ENCODE measurements at regions not wholly inside any gene's neighbourhood (a gene's known extent, or its start where the extent isn't known, plus 50 kb on each side); places are given as distances from the start of the nearest gene placed in this dataset.
A peak's percentile ranks its signal among the peaks of the same experiment; 100 is the strongest.

DNA sequence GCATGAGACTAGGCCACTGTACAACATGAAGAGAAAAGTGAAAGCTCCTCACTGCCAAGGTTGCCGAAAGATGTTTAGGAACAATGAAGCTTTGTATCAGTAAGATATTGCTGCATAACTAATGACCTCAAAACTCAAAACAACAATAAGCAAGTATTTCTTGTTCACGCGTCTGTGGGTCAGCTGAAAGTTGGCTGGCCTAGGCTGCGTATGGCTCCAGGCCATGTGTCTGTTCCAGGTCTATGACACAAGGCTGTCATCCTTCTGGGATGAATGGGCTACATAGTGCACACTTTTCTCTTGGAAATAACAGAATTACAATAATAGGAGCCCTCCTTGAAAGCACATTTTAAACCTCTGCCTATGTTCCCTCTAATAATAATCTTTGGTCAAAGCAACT, 515.9 kb downstream of the PLPP3 start:
- FAIRE-seq = no peak

GRCh38 chr1:56062625-56063024, 516.7 kb downstream of the PLPP3 start:
- FAIRE-seq = no peak

GRCh38 chr1:56061824-56062223, 517.5 kb downstream of the PLPP3 start:
- FAIRE-seq = no peak

DNA sequence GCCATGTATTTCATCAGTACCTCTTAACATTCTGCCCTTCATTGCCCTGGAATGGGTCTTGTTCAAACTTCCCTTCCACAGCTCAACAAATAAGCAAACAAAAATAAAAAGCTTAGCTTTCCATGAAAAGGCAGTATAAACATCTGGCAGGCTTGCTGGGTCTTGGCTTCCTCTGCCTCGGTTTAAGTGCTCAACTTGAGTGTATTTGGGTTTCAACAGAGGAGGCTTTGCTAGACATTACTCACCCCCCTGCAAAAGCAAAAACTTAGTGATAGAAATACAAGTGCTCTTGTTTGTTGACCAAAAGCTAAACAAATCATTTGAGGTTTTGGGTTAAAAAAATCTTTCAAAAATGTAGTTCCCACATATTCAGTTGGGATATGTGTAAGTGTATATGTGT, 518.5 kb downstream of the PLPP3 start:
- peak; percentile 73 for FAIRE-seq

- FAIRE-seq = no peak
Observed at GRCh38 chr1:56057466-56058405, 521.6 kb downstream of the PLPP3 start.

- no peak for FAIRE-seq
Observed at GRCh38 chr1:56056438-56057287, 522.7 kb downstream of the PLPP3 start.

- FAIRE-seq = no peak
Observed at GRCh38 chr1:56054959-56055358, 524.4 kb downstream of the PLPP3 start.

GRCh38 chr1:56052041-56052440, 527.3 kb downstream of the PLPP3 start:
- no peak for FAIRE-seq

GRCh38 chr1:56050911-56051310, 528.5 kb downstream of the PLPP3 start:
- no peak for FAIRE-seq

DNA sequence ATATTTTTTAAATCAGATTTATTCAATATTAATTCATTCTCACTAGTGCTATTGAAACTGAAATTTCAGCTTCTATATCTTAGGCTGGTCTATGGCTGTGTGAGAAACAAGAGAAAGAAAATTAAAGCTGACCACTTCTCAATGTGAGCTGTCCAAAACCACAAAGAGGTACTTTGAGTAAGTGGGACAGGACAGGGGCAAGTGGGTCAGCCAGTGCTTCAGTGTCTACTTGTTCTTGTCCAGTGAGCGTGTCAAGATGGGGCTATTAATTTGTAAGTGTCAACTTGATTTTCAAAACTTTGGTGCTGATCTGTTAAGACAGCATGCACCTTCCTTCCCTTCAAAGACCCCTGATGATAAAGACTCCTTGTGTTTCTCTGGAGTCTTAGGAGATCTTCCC, 533.9 kb downstream of the PLPP3 start:
- FAIRE-seq = no peak

DNA sequence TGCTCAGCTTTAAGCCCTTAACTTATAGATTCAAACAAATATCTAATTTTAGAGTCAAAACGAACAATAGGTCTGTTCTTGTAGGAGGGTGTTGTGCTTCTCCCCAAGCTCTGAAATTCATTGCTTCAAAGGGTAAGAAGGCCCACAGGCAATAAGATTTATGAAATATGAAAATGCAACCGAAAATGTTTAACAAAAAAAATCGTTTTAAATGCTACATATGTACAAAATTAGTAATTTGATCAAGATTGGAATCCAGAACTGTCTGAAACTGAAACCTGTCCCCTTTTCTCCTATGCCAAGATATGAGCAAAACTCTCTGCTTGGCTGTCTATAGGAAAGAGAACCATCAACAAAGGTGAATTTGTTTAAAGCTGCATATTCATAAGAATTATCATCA, 534.3 kb downstream of the PLPP3 start:
- FAIRE-seq = no peak

- FAIRE-seq = no peak
Observed at GRCh38 chr1:56036479-56036878, 542.9 kb downstream of the PLPP3 start.

DNA sequence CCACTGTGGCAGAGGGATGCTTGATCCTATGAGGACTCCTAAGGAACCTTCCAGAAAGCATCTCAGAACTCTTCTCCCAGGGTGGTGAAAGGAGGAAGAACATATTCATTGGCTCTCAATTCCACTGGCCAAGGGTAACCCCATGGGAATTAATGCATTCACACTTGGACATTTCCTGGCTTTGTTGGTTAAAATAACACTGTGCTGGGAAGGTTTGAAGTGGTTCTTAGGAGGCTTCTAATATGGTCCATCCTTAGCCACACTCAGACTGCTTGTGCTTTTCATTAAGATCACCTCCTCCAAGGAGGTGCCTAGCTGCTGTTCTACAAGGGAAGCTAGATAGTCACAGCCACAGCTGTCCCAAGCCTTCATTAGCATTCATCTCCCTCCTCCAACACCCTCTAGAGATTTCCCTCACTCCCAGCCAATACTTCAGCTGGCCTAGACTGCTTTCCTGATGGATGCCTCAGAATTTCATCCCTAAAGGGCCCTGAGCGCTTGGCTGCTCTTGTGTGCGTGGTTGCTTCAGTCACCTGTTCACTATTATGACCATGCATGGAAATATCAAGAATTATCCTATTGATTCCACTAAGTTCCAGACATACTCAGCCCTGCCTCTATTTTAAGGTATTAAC, 544.4 kb downstream of the PLPP3 start:
- FAIRE-seq = no peak

DNA sequence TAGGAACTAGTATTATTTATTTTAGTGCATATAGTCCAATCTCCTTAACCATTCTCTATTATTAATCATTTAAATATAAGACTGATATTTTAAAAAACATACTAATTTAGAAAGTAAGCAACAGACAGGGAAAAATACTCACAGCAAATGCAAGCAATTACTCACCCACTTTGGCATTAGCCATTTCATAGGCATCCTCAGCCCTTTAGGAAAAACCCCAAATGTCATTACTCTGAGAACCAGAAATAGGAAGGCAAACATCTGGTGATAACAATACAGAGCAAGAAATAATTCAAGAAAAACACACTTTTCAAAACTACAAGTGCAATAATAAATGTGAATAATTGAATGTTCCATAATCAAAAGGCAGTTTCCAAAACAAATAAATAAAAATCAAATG, 545.1 kb downstream of the PLPP3 start:
- no peak for FAIRE-seq

DNA sequence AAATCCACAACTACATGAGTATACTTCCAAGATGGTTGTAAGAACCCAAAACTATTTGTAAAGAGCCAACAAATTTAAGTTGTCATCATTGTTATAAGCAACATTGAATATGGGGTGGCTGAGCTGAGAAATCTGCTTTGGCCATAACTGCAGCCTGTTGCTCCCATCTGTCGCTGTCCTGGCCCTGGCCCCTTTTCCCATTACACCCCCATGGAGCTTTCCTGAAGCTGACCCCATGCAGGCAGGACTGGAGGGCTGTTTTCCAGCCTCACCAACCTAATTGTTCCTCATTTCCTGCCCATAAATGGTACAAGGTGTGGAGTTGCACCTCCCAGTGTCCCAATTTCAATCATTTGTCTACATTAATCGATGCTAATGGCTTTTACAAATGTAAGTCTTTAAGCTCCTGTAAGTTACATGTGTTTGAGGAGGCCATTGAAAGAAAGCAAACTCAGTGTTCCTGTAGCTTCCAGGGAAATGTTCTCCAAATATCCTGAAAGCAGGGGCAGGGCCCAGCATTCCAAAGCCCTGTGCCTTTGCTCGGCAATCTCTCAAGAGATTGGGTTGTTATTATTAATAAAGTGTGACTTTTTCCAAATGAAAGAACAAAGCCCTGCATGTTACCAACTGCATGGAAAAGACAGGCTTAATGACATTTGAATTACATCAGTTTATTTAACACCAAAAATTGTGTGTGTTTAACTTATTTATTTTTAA, 545.9 kb downstream of the PLPP3 start:
- no peak for FAIRE-seq

GRCh38 chr1:56032096-56032676, 547.2 kb downstream of the PLPP3 start:
- no peak for FAIRE-seq

DNA sequence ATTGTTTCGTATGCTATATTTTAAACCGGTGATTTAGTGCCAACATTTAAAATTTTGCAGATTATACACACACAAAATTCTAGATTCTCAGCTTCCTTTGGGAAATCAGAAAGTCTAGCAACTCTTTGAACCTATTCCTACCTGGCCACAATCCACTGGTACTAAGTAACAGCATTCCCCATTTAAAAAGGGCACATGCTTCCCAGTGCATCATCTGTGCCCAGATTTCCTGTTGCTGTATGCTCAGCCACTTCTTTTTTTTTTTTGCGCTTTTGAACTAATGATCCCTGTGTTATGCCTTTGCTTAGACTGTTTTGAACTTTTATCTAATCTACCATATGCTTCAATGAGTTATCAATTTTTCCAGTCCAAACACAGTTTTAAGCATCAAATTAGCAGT, 548.4 kb downstream of the PLPP3 start:
- FAIRE-seq = no peak

DNA sequence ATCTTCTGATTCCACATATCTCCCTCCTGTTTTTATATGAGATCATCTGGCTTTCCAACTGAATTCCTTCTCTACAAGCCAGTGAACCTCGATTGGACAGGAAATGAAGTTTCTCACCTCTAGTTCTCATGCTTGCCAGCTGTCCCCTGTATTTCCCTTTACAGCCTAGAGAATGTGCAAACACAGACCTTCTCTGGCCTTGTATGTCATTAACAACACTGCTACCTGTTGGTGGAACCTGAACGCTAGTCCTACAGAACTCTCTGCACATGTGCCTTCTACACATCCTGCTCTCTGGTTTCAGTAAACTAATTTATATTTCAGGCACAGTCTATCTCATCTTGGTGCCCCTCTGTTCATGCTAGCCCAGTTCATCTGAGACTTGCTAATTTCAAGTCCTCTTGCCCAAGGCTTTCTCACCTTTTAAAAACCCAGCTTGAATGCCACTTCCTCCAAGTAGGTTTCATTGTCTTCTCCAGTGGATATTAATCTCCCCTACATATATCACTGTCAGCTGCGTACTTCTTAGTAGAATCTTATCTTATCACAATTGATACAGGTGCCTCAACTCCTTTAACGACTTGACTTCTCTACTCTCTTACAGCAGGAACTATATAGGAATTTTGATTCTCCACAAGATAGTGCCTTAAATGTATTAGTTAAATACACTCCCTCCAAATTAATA, 549.9 kb downstream of the PLPP3 start:
- no peak for FAIRE-seq

DNA sequence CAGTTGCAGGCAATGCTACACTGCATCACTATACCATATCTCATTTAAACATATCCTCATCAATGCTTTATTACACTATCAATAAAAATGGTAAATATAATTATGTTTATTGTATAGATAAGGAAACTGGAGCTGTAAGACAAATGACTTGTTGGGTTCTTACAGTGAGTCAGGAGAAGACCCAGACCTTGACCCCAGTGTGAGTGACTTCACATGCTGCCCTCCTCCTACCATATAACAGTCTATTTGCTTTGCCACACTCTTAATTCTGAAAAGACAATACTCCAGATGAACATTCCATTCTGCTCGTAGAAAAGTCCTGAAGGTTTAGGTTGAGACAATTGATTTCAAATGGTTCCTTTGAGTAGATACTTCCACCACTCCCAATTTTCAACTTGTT, 550.5 kb downstream of the PLPP3 start:
- no peak for FAIRE-seq

DNA sequence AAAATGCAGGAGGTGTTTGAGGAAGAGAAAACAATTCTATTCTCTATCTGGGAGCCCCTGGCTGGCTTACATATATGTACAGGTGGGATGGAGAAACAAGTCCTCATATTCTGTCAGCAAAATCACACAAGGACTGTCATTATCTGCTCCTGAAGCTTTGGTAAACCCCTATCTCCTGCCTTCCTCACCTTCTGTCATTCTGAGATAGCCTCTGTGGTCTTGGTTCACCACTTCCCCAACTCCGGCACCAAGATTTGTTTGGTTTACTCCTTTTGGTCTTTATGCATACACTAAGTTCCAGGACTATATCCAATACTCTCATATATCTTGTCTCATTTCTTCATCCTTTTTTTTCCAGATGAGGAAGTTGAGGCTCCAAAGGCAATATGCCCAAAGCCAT, 551.1 kb downstream of the PLPP3 start:
- FAIRE-seq = no peak

- no peak for FAIRE-seq
Observed at GRCh38 chr1:56025942-56026341, 553.4 kb downstream of the PLPP3 start.

DNA sequence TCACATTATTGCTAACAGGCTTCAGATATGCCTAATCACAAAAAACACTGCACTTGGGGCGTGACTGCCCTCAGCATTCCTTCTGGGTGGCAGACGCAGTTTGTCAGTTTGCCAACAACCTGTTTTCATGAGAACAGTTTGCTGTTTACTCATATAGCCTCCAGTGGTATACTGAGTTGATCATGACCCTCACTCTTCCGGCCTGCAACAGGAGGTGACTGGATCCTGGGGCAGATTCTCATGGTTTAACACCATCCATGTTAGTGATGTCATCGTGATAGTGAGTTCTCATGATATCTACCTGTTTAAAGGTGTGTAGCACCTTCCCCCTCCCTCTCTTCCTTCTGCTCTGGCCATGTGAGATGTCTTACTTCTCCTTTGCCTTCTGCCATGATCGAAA, 555.2 kb downstream of the PLPP3 start:
- no peak for FAIRE-seq
